Kidney (tissue), 13 donors: ENCODE measurements at regions not wholly inside any gene's neighbourhood (a gene's known extent, or its start where the extent isn't known, plus 50 kb on each side); places are given as distances from the start of the nearest gene placed in this dataset.

Source experiments
- DNase-seq, 5 donors: peaks; one replicate each; pipeline ENCODE4 v3.0.0-alpha.2; 2013 to 2020
- FAIRE-seq: peaks from 2 replicates; lab custom pipeline; 2012; peaks lifted over from hg19 to GRCh38; lab: Jason Lieb, UNC
- H3K27ac ChIP-seq, 2 donors: one replicate each; pipeline ENCODE4 v1.7.0; 2013; ENCODE audit warnings: low read depth in 2 of 2, low read length in 2 of 2, inconsistent platforms in 1 of 2
- H3K27me3 ChIP-seq: one replicate; pipeline ENCODE4 v1.7.1; 2013; ENCODE audit warnings: low read length, inconsistent platforms; ENCODE audit not compliant: control insufficient read depth, insufficient read depth
- H3K36me3 ChIP-seq, 3 donors: one replicate each; pipeline versions ENCODE4 v1.7.0 to v1.7.1; 2013; ENCODE audit warnings: low read length in 3 of 3, control low read depth in 1 of 3, inconsistent platforms in 1 of 3; ENCODE audit not compliant: insufficient read depth in 3 of 3, control insufficient read depth in 2 of 3
- H3K4me1 ChIP-seq, 3 donors: one replicate each; pipeline versions ENCODE4 v1.7.0 to v1.7.1; 2013; ENCODE audit warnings: low read length in 3 of 3, inconsistent platforms in 1 of 3, low read depth in 1 of 3; ENCODE audit not compliant: control insufficient read depth in 2 of 3, insufficient read depth in 2 of 3
- H3K4me3 ChIP-seq, 3 donors: one replicate each; pipeline versions ENCODE4 v1.7.0 to v1.8.1; 2013; ENCODE audit warnings: low read length in 3 of 3, control low read depth in 1 of 3, inconsistent platforms in 1 of 3
- H3K9ac ChIP-seq, 3 donors: one replicate each; pipeline versions ENCODE4 v1.7.0 to v1.7.1; 2013; ENCODE audit warnings: low read length in 3 of 3, control low read depth in 1 of 3, inconsistent platforms in 1 of 3
- H3K9me3 ChIP-seq, 3 donors: one replicate each; pipeline versions ENCODE4 v1.7.0 to v1.7.1; 2013; ENCODE audit warnings: low read length in 3 of 3, control low read depth in 1 of 3, inconsistent platforms in 1 of 3; ENCODE audit not compliant: control insufficient read depth in 2 of 3, insufficient read depth in 1 of 3
- intact Hi-C: fragments of 100-400 bp; cut with DNase I; formaldehyde crosslinking; loops from one replicate; pipeline ENCODE4 v1.11.1; 2022
- TF ChIP-seq, protein P1 (sequence below): IDR thresholded peaks from 3 replicates; pipeline ENCODE4 v1.5.1; 2012; ENCODE audit warnings: mild to moderate bottlenecking, moderate library complexity, borderline replicate concordance; ENCODE audit not compliant: insufficient read depth; ENCODE audit errors: extremely low read depth
- donor health status: control.
- donor health status: control.
- donor health status: control.
- donor health status: control.
- donor health status: control.
- donor health status: DM: yes; HTN: yes; CAD: no.
- donor health status: Normal renal cell carcinoma (clear cell type).

GRCh38 chr12:91846466-91847055 is 299.1 kb downstream of the BTG1 start:
- H3K4me1 ChIP-seq, result no peaks in the 10 kb centered on the region
- H3K9me3 ChIP-seq, result peaks cover 0 to 3% (median 0%) of the 10 kb centered on the region in 3 donors
- no peak overlapping the region for H3K4me3 ChIP-seq
- intact Hi-C loops, result no loop called here
- no peaks in the 10 kb centered on the region for H3K27me3 ChIP-seq
- peak in 2 of 5 donors; percentile 11 to 38 for DNase-seq
- H3K9ac ChIP-seq, result no peak overlapping the region
- H3K27ac ChIP-seq, result no peak overlapping the region
- TF ChIP-seq, protein P1, sequence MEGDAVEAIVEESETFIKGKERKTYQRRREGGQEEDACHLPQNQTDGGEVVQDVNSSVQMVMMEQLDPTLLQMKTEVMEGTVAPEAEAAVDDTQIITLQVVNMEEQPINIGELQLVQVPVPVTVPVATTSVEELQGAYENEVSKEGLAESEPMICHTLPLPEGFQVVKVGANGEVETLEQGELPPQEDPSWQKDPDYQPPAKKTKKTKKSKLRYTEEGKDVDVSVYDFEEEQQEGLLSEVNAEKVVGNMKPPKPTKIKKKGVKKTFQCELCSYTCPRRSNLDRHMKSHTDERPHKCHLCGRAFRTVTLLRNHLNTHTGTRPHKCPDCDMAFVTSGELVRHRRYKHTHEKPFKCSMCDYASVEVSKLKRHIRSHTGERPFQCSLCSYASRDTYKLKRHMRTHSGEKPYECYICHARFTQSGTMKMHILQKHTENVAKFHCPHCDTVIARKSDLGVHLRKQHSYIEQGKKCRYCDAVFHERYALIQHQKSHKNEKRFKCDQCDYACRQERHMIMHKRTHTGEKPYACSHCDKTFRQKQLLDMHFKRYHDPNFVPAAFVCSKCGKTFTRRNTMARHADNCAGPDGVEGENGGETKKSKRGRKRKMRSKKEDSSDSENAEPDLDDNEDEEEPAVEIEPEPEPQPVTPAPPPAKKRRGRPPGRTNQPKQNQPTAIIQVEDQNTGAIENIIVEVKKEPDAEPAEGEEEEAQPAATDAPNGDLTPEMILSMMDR, result no peak
- H3K36me3 ChIP-seq, result no peaks in the 10 kb centered on the region
- no peak for FAIRE-seq

GRCh38 chr12:91845365-91845764 is 300.3 kb downstream of the BTG1 start:
- peaks cover 0 to 3% (median 0%) of the 10 kb centered on the region in 3 donors for H3K9me3 ChIP-seq
- no peaks in the 10 kb centered on the region for H3K27me3 ChIP-seq
- no peaks in the 10 kb centered on the region for H3K4me1 ChIP-seq
- TF ChIP-seq, protein P1, result no peak
- no peak for DNase-seq
- intact Hi-C loops, result no loop called here
- no peaks in the 10 kb centered on the region for H3K36me3 ChIP-seq
- no peak overlapping the region for H3K9ac ChIP-seq
- no peak for FAIRE-seq
- H3K27ac ChIP-seq, result no peak overlapping the region
- H3K4me3 ChIP-seq, result no peak overlapping the region

- peaks cover 0 to 3% (median 0%) of the 10 kb centered on the region in 3 donors for H3K9me3 ChIP-seq
- no peak overlapping the region for H3K9ac ChIP-seq
- no peak overlapping the region for H3K4me3 ChIP-seq
- no peak overlapping the region for H3K27ac ChIP-seq
- intact Hi-C loops, result no loop called here
- FAIRE-seq (no peak), DNase-seq (no peak)
- TF ChIP-seq, protein P1, result no peak
- no peaks in the 10 kb centered on the region for H3K27me3 ChIP-seq
- H3K4me1 ChIP-seq, result no peaks in the 10 kb centered on the region
- H3K36me3 ChIP-seq, result no peaks in the 10 kb centered on the region
These were observed 303.8 kb downstream of the BTG1 start for GRCh38 chr12:91841822-91842221.

DNA sequence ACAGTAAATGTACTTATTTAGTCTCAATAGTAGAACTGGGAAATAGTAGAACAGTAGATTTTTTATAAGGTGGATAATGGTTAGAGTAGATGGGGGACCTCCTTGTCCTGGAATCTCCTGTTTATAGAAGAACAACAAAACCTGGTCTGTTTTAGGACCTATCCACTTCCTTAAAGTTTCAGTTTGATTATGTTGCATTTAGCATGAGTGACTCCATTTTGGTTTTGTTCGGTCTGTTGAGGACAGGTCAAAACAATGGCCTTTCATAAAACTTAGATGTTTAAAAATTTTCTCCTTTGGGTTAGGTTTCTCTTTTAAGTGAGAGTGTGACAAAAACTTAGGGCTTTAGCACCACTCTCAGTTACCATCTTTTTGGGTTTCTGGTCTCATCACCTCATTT is 308.9 kb downstream of the BTG1 start:
- TF ChIP-seq, protein P1, result no peak
- intact Hi-C loops, result no loop called here

More for the DNA sequence above, 308.9 kb downstream of the BTG1 start:
- no peak for FAIRE-seq
- no peaks in the 10 kb centered on the region for H3K36me3 ChIP-seq
- H3K9ac ChIP-seq, result no peak overlapping the region
- H3K9me3 ChIP-seq, result no peaks in the 10 kb centered on the region
- no peak overlapping the region for H3K4me3 ChIP-seq
- no peaks in the 10 kb centered on the region for H3K27me3 ChIP-seq
- H3K27ac ChIP-seq, result no peak overlapping the region
- DNase-seq, result no peak
- H3K4me1 ChIP-seq, result no peaks in the 10 kb centered on the region
